WTC11 (cell line): ENCODE measurements at regions not wholly inside any gene's neighbourhood (a gene's known extent, or its start where the extent isn't known, plus 50 kb on each side); places are given as distances from the start of the nearest gene placed in this dataset.

Experiments used
- ATAC-seq: fragments of 200-7000 bp; cut with Tn5 transposase; 2 replicates; pipeline ENCODE4 v1.10.0; 2021; ENCODE audit warnings: mild to moderate bottlenecking, moderate library complexity
- CTCF ChIA-PET: fragments of 300-600 bp; sonication (Branson Sonifier 250); formaldehyde crosslinking; loops from one replicate; lab custom pipeline; 2021; ENCODE audit warnings: antibody characterized with exemption; lab: Charles Lee
- POLR2A ChIA-PET: fragments of 350-600 bp; sonication (Branson Sonifier 250); formaldehyde crosslinking; loops from one replicate; lab custom pipeline; 2021; ENCODE audit warnings: antibody characterized with exemption; lab: Charles Lee
- DNase-seq: peaks from one replicate; pipeline ENCODE4 v3.0.0; 2021; ENCODE audit warnings: low spot score
- H3K27ac Mint-ChIP-seq: 2 replicates; pipeline ENCODE4 v1.8.0; 2021; ENCODE audit warnings: mixed read lengths
- H3K27me3 Mint-ChIP-seq: 2 replicates; pipeline ENCODE4 v1.8.0; 2021; ENCODE audit warnings: low read depth, mild to moderate bottlenecking, moderate library complexity, mixed read lengths
- H3K36me3 Mint-ChIP-seq: 2 replicates; pipeline ENCODE4 v1.8.0; 2021; ENCODE audit warnings: mixed read lengths
- H3K4me1 Mint-ChIP-seq: 2 replicates; pipeline ENCODE4 v1.8.0; 2022; ENCODE audit warnings: mixed read lengths
- H3K4me3 Mint-ChIP-seq: 2 replicates; pipeline ENCODE4 v1.8.0; 2021; ENCODE audit warnings: mild to moderate bottlenecking, moderate library complexity, mixed read lengths
- H3K9me3 Mint-ChIP-seq: 2 replicates; pipeline ENCODE4 v1.8.0; 2021; ENCODE audit warnings: mixed read lengths
- ATF1 ChIP-seq: sonication (generic); formaldehyde crosslinking; IDR thresholded peaks from 2 replicates; pipeline ENCODE4 v1.8.1; 2023; ENCODE audit warnings: mild to moderate bottlenecking, moderate library complexity, missing genetic modification reagents
- EMX1 ChIP-seq: fragments of 250-450 bp; sonication (Bioruptor Pico); IDR thresholded peaks from 2 replicates; pipeline ENCODE4 v1.8.0; 2021; ENCODE audit warnings: mild to moderate bottlenecking
- GABPB1 ChIP-seq: sonication (generic); formaldehyde crosslinking; IDR thresholded peaks from 2 replicates; pipeline ENCODE4 v1.8.1; 2023; ENCODE audit warnings: mild to moderate bottlenecking, missing genetic modification reagents
- GTF2I ChIP-seq: fragments of 250-450 bp; sonication (Bioruptor Pico); conservative IDR thresholded peaks from 2 replicates; pipeline ENCODE4 v1.4.0; 2021; ENCODE audit warnings: mild to moderate bottlenecking
- NR3C1 ChIP-seq: sonication (generic); formaldehyde crosslinking; conservative IDR thresholded peaks from 2 replicates; pipeline ENCODE4 v1.8.1; 2023; ENCODE audit warnings: low read depth, mild to moderate bottlenecking, missing genetic modification reagents
- RORB ChIP-seq: fragments of 250-450 bp; sonication (Bioruptor Pico); IDR thresholded peaks from 2 replicates; pipeline ENCODE4 v1.9.0; 2021; ENCODE audit warnings: mild to moderate bottlenecking
- TEAD1 ChIP-seq: sonication (generic); formaldehyde crosslinking; IDR thresholded peaks from 2 replicates; pipeline ENCODE4 v1.8.0; 2022; ENCODE audit warnings: mild to moderate bottlenecking, missing genetic modification reagents
- TEAD4 ChIP-seq: sonication (generic); formaldehyde crosslinking; IDR thresholded peaks from 2 replicates; pipeline ENCODE4 v1.8.0; 2022; ENCODE audit warnings: mild to moderate bottlenecking, missing genetic modification reagents
- TP53 ChIP-seq: sonication (generic); formaldehyde crosslinking; IDR thresholded peaks from 2 replicates; pipeline ENCODE4 v1.8.1; 2023; ENCODE audit warnings: mild to moderate bottlenecking, missing genetic modification reagents
- ZBTB21 ChIP-seq: sonication (generic); formaldehyde crosslinking; IDR thresholded peaks from 2 replicates; pipeline ENCODE4 v1.8.1; 2023; ENCODE audit warnings: mild to moderate bottlenecking, missing genetic modification reagents, borderline replicate concordance
- ZNF232 ChIP-seq: sonication (generic); formaldehyde crosslinking; IDR thresholded peaks from 2 replicates; pipeline ENCODE4 v1.8.0; 2022; ENCODE audit warnings: mild to moderate bottlenecking, missing genetic modification reagents
- TF ChIP-seq, protein P1 (sequence below): sonication (generic); formaldehyde crosslinking; IDR thresholded peaks from 2 replicates; pipeline ENCODE4 v1.8.0; 2023; ENCODE audit warnings: missing genetic modification reagents
- TF ChIP-seq, protein P2 (sequence below): sonication (generic); formaldehyde crosslinking; IDR thresholded peaks from 2 replicates; pipeline ENCODE4 v1.8.1; 2022; ENCODE audit warnings: missing genetic modification reagents, borderline replicate concordance
- TF ChIP-seq, protein P3 (sequence below): sonication (generic); formaldehyde crosslinking; IDR thresholded peaks from 2 replicates; pipeline ENCODE4 v1.8.1; 2023; ENCODE audit warnings: mild to moderate bottlenecking, missing genetic modification reagents, moderate library complexity
- TF ChIP-seq, protein P4 (sequence below): sonication (generic); formaldehyde crosslinking; IDR thresholded peaks from 2 replicates; pipeline ENCODE4 v1.8.1; 2022; ENCODE audit warnings: low read depth, mild to moderate bottlenecking, moderate library complexity, missing genetic modification reagents, borderline replicate concordance
- TF ChIP-seq, protein P5 (sequence below): fragments of 250-450 bp; sonication (Bioruptor Pico); IDR thresholded peaks from 2 replicates; pipeline ENCODE4 v1.9.0; 2021; ENCODE audit warnings: mild to moderate bottlenecking
- TF ChIP-seq, protein P6 (sequence below): sonication (generic); formaldehyde crosslinking; IDR thresholded peaks from 2 replicates; pipeline ENCODE4 v1.8.1; 2022; ENCODE audit warnings: mild to moderate bottlenecking, missing genetic modification reagents, moderate library complexity, borderline replicate concordance
- TF ChIP-seq, protein P7 (sequence below): sonication (generic); formaldehyde crosslinking; IDR thresholded peaks from 2 replicates; pipeline ENCODE4 v1.8.0; 2022; ENCODE audit warnings: mild to moderate bottlenecking, missing genetic modification reagents
- TF ChIP-seq, protein P8 (sequence below): sonication (generic); formaldehyde crosslinking; IDR thresholded peaks from 2 replicates; pipeline ENCODE4 v1.8.0; 2022; ENCODE audit warnings: missing genetic modification reagents

DNA sequence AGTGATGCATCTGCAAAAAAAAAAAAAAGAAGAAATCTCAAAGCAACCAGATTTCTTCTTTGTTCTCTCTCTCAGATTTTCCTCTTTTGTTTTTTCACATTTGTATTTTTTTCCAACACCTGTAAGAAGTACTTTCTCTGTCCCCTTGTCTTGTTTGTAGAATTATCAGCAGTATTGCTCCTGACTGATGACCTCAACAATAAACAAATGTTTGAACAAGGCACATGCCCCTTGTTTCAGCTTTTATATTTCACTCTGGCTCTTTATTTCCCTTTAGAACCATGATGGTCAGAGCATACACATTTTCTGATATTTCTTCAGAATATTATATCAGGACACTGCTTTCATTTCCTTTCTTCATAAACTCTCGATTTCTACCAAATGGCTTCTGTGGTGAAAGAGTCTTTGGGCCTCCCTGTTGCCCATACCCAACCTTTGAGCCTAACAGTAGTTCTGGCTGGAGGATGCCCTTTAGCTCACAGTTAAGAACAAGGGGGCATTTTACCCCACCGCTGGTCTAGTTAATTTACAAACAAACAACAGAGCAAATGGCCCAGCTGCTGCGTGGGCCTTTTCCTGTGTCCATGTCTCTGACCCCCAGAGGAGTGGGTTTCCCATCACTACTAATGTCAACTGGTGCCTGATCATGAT lies 142.5 kb upstream of the SMAD1 start:
- Mint-ChIP-seq H3K4me3 (no peak overlapping the region), H3K27ac (no peak overlapping the region), H3K4me1 (peaks cover 17% of the 10 kb centered on the region), H3K9me3 (no peaks in the 10 kb centered on the region), H3K36me3 (no peaks in the 10 kb centered on the region), H3K27me3 (no peaks in the 10 kb centered on the region)
- ChIA-PET CTCF (no interaction called here), POLR2A (no interaction called here)
- ATAC-seq (no peak), DNase-seq (no peak)
- TF ChIP-seq, protein P1, sequence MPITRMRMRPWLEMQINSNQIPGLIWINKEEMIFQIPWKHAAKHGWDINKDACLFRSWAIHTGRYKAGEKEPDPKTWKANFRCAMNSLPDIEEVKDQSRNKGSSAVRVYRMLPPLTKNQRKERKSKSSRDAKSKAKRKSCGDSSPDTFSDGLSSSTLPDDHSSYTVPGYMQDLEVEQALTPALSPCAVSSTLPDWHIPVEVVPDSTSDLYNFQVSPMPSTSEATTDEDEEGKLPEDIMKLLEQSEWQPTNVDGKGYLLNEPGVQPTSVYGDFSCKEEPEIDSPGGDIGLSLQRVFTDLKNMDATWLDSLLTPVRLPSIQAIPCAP (CRISPR knock-in tag): no peak

DNA sequence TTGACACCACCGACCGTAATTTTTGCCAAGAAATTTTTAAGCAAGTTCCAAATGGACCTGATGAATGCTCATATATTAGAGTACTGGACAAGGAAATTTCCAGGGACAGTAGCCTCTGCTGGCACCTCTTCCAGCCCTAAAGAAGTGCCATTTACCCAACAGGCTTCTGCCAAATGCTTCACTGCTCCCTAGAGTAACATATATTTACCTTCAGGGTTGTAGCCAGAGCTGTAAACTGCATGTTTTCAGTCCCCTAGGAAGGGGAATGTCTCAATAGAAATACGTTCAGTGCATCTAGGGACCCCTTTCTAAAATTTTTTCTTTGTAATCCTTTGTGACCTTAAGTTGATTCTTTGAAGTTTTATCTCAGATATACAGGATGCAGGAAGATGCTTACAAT lies 143.1 kb upstream of the SMAD1 start:
- ATAC-seq (no peak), DNase-seq (no peak)
- Mint-ChIP-seq H3K36me3 (no peaks in the 10 kb centered on the region), H3K9me3 (no peaks in the 10 kb centered on the region), H3K4me3 (no peak overlapping the region), H3K27ac (no peak overlapping the region), H3K27me3 (no peaks in the 10 kb centered on the region), H3K4me1 (peaks cover 18% of the 10 kb centered on the region)
- TF ChIP-seq RORB (CRISPR knock-in tag) (no peak), GTF2I (CRISPR knock-in tag) (no peak), EMX1 (CRISPR knock-in tag) (no peak), TEAD4 (CRISPR knock-in tag) (no peak), TP53 (CRISPR knock-in tag) (no peak), TEAD1 (no peak), ATF1 (CRISPR knock-in tag) (no peak), ZBTB21 (CRISPR knock-in tag) (no peak), ZNF232 (CRISPR knock-in tag) (no peak), GABPB1 (CRISPR knock-in tag) (no peak), NR3C1 (CRISPR knock-in tag) (no peak)
- TF ChIP-seq, protein P2, sequence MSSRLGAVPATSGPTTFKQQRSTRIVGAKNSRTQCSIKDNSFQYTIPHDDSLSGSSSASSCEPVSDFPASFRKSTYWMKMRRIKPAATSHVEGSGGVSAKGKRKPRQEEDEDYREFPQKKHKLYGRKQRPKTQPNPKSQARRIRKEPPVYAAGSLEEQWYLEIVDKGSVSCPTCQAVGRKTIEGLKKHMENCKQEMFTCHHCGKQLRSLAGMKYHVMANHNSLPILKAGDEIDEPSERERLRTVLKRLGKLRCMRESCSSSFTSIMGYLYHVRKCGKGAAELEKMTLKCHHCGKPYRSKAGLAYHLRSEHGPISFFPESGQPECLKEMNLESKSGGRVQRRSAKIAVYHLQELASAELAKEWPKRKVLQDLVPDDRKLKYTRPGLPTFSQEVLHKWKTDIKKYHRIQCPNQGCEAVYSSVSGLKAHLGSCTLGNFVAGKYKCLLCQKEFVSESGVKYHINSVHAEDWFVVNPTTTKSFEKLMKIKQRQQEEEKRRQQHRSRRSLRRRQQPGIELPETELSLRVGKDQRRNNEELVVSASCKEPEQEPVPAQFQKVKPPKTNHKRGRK (CRISPR knock-in tag): no peak
- TF ChIP-seq, protein P3, sequence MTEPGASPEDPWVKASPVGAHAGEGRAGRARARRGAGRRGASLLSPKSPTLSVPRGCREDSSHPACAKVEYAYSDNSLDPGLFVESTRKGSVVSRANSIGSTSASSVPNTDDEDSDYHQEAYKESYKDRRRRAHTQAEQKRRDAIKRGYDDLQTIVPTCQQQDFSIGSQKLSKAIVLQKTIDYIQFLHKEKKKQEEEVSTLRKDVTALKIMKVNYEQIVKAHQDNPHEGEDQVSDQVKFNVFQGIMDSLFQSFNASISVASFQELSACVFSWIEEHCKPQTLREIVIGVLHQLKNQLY (CRISPR knock-in tag): no peak
- TF ChIP-seq, protein P4, sequence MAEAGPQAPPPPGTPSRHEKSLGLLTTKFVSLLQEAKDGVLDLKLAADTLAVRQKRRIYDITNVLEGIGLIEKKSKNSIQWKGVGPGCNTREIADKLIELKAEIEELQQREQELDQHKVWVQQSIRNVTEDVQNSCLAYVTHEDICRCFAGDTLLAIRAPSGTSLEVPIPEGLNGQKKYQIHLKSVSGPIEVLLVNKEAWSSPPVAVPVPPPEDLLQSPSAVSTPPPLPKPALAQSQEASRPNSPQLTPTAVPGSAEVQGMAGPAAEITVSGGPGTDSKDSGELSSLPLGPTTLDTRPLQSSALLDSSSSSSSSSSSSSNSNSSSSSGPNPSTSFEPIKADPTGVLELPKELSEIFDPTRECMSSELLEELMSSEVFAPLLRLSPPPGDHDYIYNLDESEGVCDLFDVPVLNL (CRISPR knock-in tag): no peak
- TF ChIP-seq, protein P5, sequence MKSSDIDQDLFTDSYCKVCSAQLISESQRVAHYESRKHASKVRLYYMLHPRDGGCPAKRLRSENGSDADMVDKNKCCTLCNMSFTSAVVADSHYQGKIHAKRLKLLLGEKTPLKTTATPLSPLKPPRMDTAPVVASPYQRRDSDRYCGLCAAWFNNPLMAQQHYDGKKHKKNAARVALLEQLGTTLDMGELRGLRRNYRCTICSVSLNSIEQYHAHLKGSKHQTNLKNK: no peak
- TF ChIP-seq, protein P6, sequence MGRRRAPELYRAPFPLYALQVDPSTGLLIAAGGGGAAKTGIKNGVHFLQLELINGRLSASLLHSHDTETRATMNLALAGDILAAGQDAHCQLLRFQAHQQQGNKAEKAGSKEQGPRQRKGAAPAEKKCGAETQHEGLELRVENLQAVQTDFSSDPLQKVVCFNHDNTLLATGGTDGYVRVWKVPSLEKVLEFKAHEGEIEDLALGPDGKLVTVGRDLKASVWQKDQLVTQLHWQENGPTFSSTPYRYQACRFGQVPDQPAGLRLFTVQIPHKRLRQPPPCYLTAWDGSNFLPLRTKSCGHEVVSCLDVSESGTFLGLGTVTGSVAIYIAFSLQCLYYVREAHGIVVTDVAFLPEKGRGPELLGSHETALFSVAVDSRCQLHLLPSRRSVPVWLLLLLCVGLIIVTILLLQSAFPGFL (CRISPR knock-in tag): no peak
- TF ChIP-seq, protein P7, sequence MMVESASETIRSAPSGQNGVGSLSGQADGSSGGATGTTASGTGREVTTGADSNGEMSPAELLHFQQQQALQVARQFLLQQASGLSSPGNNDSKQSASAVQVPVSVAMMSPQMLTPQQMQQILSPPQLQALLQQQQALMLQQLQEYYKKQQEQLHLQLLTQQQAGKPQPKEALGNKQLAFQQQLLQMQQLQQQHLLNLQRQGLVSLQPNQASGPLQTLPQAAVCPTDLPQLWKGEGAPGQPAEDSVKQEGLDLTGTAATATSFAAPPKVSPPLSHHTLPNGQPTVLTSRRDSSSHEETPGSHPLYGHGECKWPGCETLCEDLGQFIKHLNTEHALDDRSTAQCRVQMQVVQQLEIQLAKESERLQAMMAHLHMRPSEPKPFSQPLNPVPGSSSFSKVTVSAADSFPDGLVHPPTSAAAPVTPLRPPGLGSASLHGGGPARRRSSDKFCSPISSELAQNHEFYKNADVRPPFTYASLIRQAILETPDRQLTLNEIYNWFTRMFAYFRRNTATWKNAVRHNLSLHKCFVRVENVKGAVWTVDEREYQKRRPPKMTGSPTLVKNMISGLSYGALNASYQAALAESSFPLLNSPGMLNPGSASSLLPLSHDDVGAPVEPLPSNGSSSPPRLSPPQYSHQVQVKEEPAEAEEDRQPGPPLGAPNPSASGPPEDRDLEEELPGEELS (CRISPR knock-in tag): no peak
- TF ChIP-seq, protein P8, sequence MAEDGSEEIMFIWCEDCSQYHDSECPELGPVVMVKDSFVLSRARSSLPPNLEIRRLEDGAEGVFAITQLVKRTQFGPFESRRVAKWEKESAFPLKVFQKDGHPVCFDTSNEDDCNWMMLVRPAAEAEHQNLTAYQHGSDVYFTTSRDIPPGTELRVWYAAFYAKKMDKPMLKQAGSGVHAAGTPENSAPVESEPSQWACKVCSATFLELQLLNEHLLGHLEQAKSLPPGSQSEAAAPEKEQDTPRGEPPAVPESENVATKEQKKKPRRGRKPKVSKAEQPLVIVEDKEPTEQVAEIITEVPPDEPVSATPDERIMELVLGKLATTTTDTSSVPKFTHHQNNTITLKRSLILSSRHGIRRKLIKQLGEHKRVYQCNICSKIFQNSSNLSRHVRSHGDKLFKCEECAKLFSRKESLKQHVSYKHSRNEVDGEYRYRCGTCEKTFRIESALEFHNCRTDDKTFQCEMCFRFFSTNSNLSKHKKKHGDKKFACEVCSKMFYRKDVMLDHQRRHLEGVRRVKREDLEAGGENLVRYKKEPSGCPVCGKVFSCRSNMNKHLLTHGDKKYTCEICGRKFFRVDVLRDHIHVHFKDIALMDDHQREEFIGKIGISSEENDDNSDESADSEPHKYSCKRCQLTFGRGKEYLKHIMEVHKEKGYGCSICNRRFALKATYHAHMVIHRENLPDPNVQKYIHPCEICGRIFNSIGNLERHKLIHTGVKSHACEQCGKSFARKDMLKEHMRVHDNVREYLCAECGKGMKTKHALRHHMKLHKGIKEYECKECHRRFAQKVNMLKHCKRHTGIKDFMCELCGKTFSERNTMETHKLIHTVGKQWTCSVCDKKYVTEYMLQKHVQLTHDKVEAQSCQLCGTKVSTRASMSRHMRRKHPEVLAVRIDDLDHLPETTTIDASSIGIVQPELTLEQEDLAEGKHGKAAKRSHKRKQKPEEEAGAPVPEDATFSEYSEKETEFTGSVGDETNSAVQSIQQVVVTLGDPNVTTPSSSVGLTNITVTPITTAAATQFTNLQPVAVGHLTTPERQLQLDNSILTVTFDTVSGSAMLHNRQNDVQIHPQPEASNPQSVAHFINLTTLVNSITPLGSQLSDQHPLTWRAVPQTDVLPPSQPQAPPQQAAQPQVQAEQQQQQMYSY: no peak
- ChIA-PET CTCF (interaction anchor here (0.6 kb wide), 1 partner anchor 219 kb away, joined by 4 read pairs; no protein-coding TSS in a partner anchor), POLR2A (no interaction called here)
